ENCODE measurements at regions not wholly inside any gene's neighbourhood (a gene's known extent, or its start where the extent isn't known, plus 50 kb on each side); places are given as distances from the start of the nearest gene placed in this dataset.
A peak's percentile ranks its signal among the peaks of the same experiment; 100 is the strongest.

- Histone ChIP-seq H3K14ac (replicated peaks; ENCODE audit: low read depth, low read length) (no peak overlapping the region), H3K4me2 (ENCODE audit: low read depth, low read length) (no peak overlapping the region), H3K27ac (ENCODE audit: insufficient read depth, low read length) (no peak overlapping the region; the same call in 1 of the 2 replicates), H3K4me1 (ENCODE audit: control insufficient read depth, insufficient read depth, low read length) (peaks cover 5% of the 10 kb centered on the region; the same call in 1 of the 2 replicates), H3K56ac (ENCODE audit: extremely low read depth, insufficient read depth, low read length) (no peak overlapping the region; the same call in 1 of the 2 replicates), H2AK9ac (replicated peaks; ENCODE audit: low read depth, low read length, poor library complexity) (no peak overlapping the region), H3K36me3 (ENCODE audit: control insufficient read depth, insufficient read depth, low read length) (no peaks in the 10 kb centered on the region), H2AK5ac (ENCODE audit: low read depth, low read length) (no peak overlapping the region), H4K20me1 (ENCODE audit: insufficient read depth, low read length) (no peaks in the 10 kb centered on the region), H3K9me1 (ENCODE audit: insufficient read depth, low read length) (no peaks in the 10 kb centered on the region), H2BK5ac (ENCODE audit: low read depth, low read length, poor library complexity, severe bottlenecking) (peak overlapping the region; percentile 57), H4K91ac (ENCODE audit: insufficient read depth, low read depth, low read length) (no peak overlapping the region), H2AFZ (replicated peaks; ENCODE audit: low read length, poor library complexity) (no peak overlapping the region), H4K8ac (ENCODE audit: low read depth in 2 of 2, low read length in 2 of 2) (0 out of 4 replicates have a peak overlapping the region, but pooled peaks of 1 of the 2 experiments have one; percentile 23), H2BK20ac (ENCODE audit: low read depth, low read length) (no peak overlapping the region; the same call in 1 of the 2 replicates), H3K23ac (ENCODE audit: low read depth, low read length) (no peak overlapping the region), H3K79me1 (ENCODE audit: low read depth in 1 of 2, low read length in 2 of 2) (no peaks in the 10 kb centered on the region), H3K9me3 (ENCODE audit: control insufficient read depth, insufficient read depth, low read length) (no peaks in the 10 kb centered on the region), H4K5ac (ENCODE audit: low read depth, low read length) (no peak overlapping the region), H2BK15ac (ENCODE audit: low read depth, low read length) (no peak overlapping the region), H3K4me3 (ENCODE audit: insufficient read depth, low read depth, low read length) (no peak overlapping the region), H3K18ac (ENCODE audit: low read depth, low read length) (no peak overlapping the region), H2BK120ac (ENCODE audit: low read depth, low read length) (peak overlapping the region; percentile 71; the same call in 1 of the 2 replicates), H3K9ac (ENCODE audit: low read depth, low read length) (no peak overlapping the region), H3K27me3 (ENCODE audit: control insufficient read depth, insufficient read depth, low read length) (no peaks in the 10 kb centered on the region), H3K4ac (ENCODE audit: low read depth, low read length) (no peak overlapping the region)
- CTCF ChIA-PET: interaction anchor here (0.6 to 1.5 kb wide), 11 partner anchors 11 to 1821 kb away, joined by 3 to 9 read pairs (median 4); no protein-coding TSS in a partner anchor
- no TSS peak for BruUV-seq (replicated peaks)
- intact Hi-C loops (cut with micrococcal nuclease): loop anchor here (2.0 to 5.0 kb wide), 8 partner anchors 63 to 1825 kb away; partner anchors contain the start of gene GALNT5
- dilution Hi-C loops (cut with HindIII; ENCODE audit: low sequenced_read_pairs, unreplicated experiment): no loop called here
- POLR2A ChIA-PET (ENCODE audit: unreplicated experiment): interaction anchor here (0.6 to 0.9 kb wide), 2 partner anchors 64 to 514 kb away, joined by 3 to 4 read pairs; partner anchors contain the start of gene GALNT5
- TF ChIP-seq RAD21 (IDR thresholded peaks at IDR 0.05; ENCODE audit: low read length): peak; percentile 91
- TF ChIP-seq CTCF (conservative IDR thresholded peaks at IDR 0.05; ENCODE audit: low read depth, low read length): peak; percentile 86
- TF ChIP-seq SMC3 (IDR thresholded peaks at IDR 0.05; ENCODE audit: low read depth, low read length): peak; percentile 89
- TF ChIP-seq MAZ (IDR thresholded peaks at IDR 0.05; ENCODE audit: borderline replicate concordance, low read depth, low read length): no peak
- no peak for TF ChIP-seq ELK1 (IDR thresholded peaks at IDR 0.05; ENCODE audit: borderline replicate concordance, low read depth, low read length)
- no CpG with 5 or more reads among the region's 2 CpGs for WGBS, 2 experiments (ENCODE audit: extremely low coverage in 2 of 2, insufficient read length in 1 of 2)
- DNase-seq (peak; percentile 72), ATAC-seq (ENCODE audit: low read depth) (peak; percentile 76)
- in situ Hi-C loops (cut with MboI; ENCODE audit: low sequenced_read_pairs): loop anchor here (10.0 kb wide), 2 partner anchors 609 to 1809 kb away; no protein-coding TSS in a partner anchor
These were observed 63.3 kb upstream of the GALNT5 start for GRCh38 chr2:157194097-157194688.

Measured in IMR-90 (cell line).